ENCODE measurements at regions not wholly inside any gene's neighbourhood (a gene's known extent, or its start where the extent isn't known, plus 50 kb on each side); places are given as distances from the start of the nearest gene placed in this dataset.

DNA sequence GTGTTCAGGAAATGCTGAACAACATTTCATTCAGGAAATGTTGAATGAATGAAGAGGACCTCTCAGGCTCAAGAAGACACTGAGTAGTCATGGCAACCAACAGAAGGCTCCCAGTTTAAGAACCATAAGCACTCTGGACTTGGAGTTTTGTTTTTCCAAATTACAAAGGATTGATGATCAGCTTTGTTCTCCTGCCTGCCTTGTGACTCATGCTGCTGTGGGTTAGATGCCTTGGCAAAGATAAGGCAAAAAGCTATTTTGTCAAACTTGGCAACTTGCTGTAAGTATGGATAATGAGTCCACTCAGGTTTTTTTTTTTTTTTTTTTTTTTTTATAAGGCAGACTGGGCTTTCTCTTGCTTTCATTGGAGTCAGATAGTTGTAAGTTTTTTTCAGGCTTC, 365.0 kb downstream of the TMEM232 start:
- TF ChIP-seq, protein P1, sequence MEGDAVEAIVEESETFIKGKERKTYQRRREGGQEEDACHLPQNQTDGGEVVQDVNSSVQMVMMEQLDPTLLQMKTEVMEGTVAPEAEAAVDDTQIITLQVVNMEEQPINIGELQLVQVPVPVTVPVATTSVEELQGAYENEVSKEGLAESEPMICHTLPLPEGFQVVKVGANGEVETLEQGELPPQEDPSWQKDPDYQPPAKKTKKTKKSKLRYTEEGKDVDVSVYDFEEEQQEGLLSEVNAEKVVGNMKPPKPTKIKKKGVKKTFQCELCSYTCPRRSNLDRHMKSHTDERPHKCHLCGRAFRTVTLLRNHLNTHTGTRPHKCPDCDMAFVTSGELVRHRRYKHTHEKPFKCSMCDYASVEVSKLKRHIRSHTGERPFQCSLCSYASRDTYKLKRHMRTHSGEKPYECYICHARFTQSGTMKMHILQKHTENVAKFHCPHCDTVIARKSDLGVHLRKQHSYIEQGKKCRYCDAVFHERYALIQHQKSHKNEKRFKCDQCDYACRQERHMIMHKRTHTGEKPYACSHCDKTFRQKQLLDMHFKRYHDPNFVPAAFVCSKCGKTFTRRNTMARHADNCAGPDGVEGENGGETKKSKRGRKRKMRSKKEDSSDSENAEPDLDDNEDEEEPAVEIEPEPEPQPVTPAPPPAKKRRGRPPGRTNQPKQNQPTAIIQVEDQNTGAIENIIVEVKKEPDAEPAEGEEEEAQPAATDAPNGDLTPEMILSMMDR (IDR thresholded peaks at IDR 0.05), result no peak
- no peak for TF ChIP-seq POLR2A (IDR thresholded peaks at IDR 0.05)

All from adrenal gland (tissue), 5 donors.